ENCODE measurements at regions not wholly inside any gene's neighbourhood (a gene's known extent, or its start where the extent isn't known, plus 50 kb on each side); places are given as distances from the start of the nearest gene placed in this dataset.

DNA sequence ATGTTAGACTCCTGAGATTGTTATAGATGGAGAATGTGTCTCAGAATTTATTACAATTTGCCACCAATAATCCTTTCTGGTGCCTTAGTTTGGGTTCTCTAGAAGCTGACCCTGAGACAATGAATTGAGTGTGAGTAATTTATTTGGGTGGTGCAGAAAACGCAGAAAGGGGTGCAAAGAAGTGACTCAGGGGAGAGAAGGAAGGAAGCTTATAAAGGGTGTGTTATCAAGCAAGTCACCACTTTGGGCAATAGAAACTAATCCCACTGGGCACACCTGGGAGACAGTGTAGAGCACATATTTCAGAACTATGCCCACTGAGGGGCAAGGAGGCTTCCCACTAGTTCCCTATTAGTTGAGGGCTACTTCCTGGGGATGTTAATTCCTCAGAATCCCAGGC lies 320.6 kb downstream of the MID1IP1 start:
- H3K4me3 ChIP-seq (IDR thresholded peaks at IDR 0.05; ENCODE audit: insufficient read depth, low read depth, low read length): no peak overlapping the region
- H3K9ac ChIP-seq: no peak overlapping the region
- H4K20me1 ChIP-seq (ENCODE audit: insufficient read depth): no peaks in the 10 kb centered on the region
- H3K4me2 ChIP-seq: no peak overlapping the region
- H3K27ac ChIP-seq: no peak overlapping the region
- H3K36me3 ChIP-seq (ENCODE audit: insufficient read depth): no peaks in the 10 kb centered on the region
- H3K4me1 ChIP-seq (ENCODE audit: low read depth, poor library complexity, severe bottlenecking): no peaks in the 10 kb centered on the region
- no peak overlapping the region for H2AFZ ChIP-seq (ENCODE audit: low read depth)
- TF ChIP-seq, protein P1, sequence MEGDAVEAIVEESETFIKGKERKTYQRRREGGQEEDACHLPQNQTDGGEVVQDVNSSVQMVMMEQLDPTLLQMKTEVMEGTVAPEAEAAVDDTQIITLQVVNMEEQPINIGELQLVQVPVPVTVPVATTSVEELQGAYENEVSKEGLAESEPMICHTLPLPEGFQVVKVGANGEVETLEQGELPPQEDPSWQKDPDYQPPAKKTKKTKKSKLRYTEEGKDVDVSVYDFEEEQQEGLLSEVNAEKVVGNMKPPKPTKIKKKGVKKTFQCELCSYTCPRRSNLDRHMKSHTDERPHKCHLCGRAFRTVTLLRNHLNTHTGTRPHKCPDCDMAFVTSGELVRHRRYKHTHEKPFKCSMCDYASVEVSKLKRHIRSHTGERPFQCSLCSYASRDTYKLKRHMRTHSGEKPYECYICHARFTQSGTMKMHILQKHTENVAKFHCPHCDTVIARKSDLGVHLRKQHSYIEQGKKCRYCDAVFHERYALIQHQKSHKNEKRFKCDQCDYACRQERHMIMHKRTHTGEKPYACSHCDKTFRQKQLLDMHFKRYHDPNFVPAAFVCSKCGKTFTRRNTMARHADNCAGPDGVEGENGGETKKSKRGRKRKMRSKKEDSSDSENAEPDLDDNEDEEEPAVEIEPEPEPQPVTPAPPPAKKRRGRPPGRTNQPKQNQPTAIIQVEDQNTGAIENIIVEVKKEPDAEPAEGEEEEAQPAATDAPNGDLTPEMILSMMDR (conservative IDR thresholded peaks at IDR 0.05; ENCODE audit: low read depth, low read length): no peak
- H3K27me3 ChIP-seq (ENCODE audit: insufficient read depth, low read depth): no peaks in the 10 kb centered on the region
- H3K79me2 ChIP-seq (ENCODE audit: insufficient read depth, low read depth): no peaks in the 10 kb centered on the region

DNA sequence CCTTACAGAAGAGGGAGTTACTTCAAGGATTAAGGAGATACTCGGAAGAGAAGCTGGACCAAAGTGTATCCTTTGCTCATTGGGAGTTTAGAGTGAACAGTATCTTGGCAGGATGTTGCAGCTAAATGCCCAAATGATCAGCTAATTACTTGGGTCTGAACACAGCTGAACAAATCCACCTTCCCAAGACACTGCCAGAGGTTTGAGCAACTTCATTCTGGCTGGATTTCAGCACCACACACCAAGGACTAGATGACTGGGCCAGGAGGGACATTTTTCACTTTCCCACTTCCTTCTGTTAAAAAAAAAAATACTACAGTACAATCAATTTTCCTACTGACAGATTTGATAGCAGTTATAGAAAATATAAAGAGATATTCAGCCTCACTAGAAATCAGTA lies 324.6 kb downstream of the MID1IP1 start:
- Histone ChIP-seq H2AFZ (ENCODE audit: low read depth) (no peak overlapping the region), H3K79me2 (ENCODE audit: insufficient read depth, low read depth) (no peaks in the 10 kb centered on the region), H3K36me3 (ENCODE audit: insufficient read depth) (no peaks in the 10 kb centered on the region), H3K9ac (no peak overlapping the region), H3K27me3 (ENCODE audit: insufficient read depth, low read depth) (no peaks in the 10 kb centered on the region), H3K27ac (no peak overlapping the region), H4K20me1 (ENCODE audit: insufficient read depth) (no peaks in the 10 kb centered on the region), H3K4me1 (ENCODE audit: low read depth, poor library complexity, severe bottlenecking) (no peaks in the 10 kb centered on the region), H3K4me2 (no peak overlapping the region), H3K4me3 (IDR thresholded peaks at IDR 0.05; ENCODE audit: insufficient read depth, low read depth, low read length) (no peak overlapping the region)
- TF ChIP-seq, protein P1 (conservative IDR thresholded peaks at IDR 0.05; ENCODE audit: low read depth, low read length): no peak

DNA sequence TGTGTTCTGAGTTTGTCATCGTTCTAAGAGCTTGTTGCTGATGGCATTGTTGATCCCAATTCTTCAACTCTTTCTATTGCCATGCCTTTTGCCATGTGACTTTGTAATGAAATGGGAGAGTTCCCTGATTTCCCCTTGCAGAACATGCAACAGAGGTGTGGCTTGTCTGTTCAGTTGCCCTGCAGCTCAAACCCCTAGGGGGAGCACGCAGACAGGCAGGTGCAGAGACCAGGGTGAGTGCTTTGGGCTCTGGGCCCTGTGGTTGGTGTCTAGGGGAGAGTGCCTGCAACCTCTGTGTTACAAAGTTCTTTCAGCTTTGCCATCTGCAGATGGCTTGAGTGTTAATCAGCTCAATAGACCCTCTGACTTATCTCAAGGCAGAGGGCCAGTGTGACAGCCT lies 332.7 kb downstream of the MID1IP1 start:
- no peaks in the 10 kb centered on the region for H3K79me2 ChIP-seq (ENCODE audit: insufficient read depth, low read depth)
- H3K27ac ChIP-seq: no peak overlapping the region
- peaks cover 20% of the 10 kb centered on the region for H3K4me1 ChIP-seq (ENCODE audit: low read depth, poor library complexity, severe bottlenecking)
- no peaks in the 10 kb centered on the region for H4K20me1 ChIP-seq (ENCODE audit: insufficient read depth)
- no peak overlapping the region for H3K4me3 ChIP-seq (IDR thresholded peaks at IDR 0.05; ENCODE audit: insufficient read depth, low read depth, low read length)
- H2AFZ ChIP-seq (ENCODE audit: low read depth): no peak overlapping the region
- no peaks in the 10 kb centered on the region for H3K36me3 ChIP-seq (ENCODE audit: insufficient read depth)
- TF ChIP-seq, protein P1 (conservative IDR thresholded peaks at IDR 0.05; ENCODE audit: low read depth, low read length): peak; percentile 77
- no peak overlapping the region for H3K4me2 ChIP-seq
- H3K9ac ChIP-seq: no peak overlapping the region
- no peaks in the 10 kb centered on the region for H3K27me3 ChIP-seq (ENCODE audit: insufficient read depth, low read depth)

DNA sequence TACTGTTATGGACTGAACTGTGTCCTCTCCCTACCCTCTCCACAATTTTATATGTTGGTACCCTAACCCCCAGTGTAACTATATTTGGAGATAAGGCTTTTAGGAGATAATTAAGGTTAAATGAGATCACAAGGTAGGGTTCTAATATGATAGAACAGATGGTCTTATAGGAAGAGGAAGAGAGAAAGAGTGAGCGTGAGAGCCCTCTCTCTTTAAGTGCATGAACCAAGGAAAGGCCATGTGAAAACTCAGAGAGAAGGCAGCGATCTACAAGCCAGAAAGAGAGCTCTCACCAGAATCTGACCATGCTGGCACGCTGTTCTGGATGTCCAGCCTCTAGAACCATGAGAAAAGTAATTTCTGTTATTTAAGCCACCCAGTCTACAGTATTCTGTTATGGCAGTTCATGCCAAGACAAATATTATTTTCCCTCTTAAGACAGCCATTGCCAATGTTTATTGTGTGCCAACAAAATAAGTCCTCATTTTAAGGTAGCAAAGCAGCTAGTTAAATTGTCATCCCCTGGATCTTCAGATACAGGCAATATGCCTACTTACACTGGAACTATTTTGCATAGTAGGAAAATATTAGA lies 336.2 kb downstream of the MID1IP1 start:
- Histone ChIP-seq H3K79me2 (ENCODE audit: insufficient read depth, low read depth) (no peaks in the 10 kb centered on the region), H3K27ac (no peak overlapping the region), H3K4me3 (IDR thresholded peaks at IDR 0.05; ENCODE audit: insufficient read depth, low read depth, low read length) (no peak overlapping the region), H3K9ac (no peak overlapping the region), H3K4me1 (ENCODE audit: low read depth, poor library complexity, severe bottlenecking) (peaks cover 21% of the 10 kb centered on the region), H4K20me1 (ENCODE audit: insufficient read depth) (no peaks in the 10 kb centered on the region), H3K36me3 (ENCODE audit: insufficient read depth) (no peaks in the 10 kb centered on the region), H2AFZ (ENCODE audit: low read depth) (no peak overlapping the region), H3K27me3 (ENCODE audit: insufficient read depth, low read depth) (no peaks in the 10 kb centered on the region), H3K4me2 (no peak overlapping the region)
- TF ChIP-seq, protein P1 (conservative IDR thresholded peaks at IDR 0.05; ENCODE audit: low read depth, low read length): no peak
